PC-3 (cell line): ENCODE measurements at regions not wholly inside any gene's neighbourhood (a gene's known extent, or its start where the extent isn't known, plus 50 kb on each side); places are given as distances from the start of the nearest gene placed in this dataset.

ENCODE experiments used
- ATAC-seq: fragments of 200-7000 bp; cut with Tn5 transposase; 2 replicates; pipeline ENCODE4 v1.9.1; 2020; ENCODE audit warnings: mild to moderate bottlenecking, moderate library complexity
- BruUV-seq: library from RNA; stranded (reverse); fragments of 400-500 nt; replicated peaks from 2 replicates; lab custom pipeline; 2021; lab: Mats Ljungman, UMichigan
- CTCF ChIA-PET: fragments of 300-600 bp; sonication (Branson Sonifier 250); formaldehyde crosslinking; loops from one replicate; lab custom pipeline; 2022; ENCODE audit warnings: antibody characterized with exemption; lab: Charles Lee
- POLR2A ChIA-PET: fragments of 300-600 bp; sonication (Branson Sonifier 250); formaldehyde crosslinking; loops from one replicate; lab custom pipeline; 2022; ENCODE audit warnings: antibody characterized with exemption; ENCODE audit not compliant: unreplicated experiment; lab: Charles Lee
- DNase-seq: peaks from one replicate; pipeline ENCODE4 v3.0.0-alpha.2; 2015
- H2AFZ ChIP-seq: fragments of 300-600 bp; sonication (generic); 2 replicates; pipeline ENCODE4 v1.6.0; 2016; ENCODE audit warnings: antibody characterized with exemption, low read length
- H3F3A ChIP-seq: fragments of 300-600 bp; sonication (generic); one replicate; pipeline ENCODE4 v1.6.0; 2017; ENCODE audit warnings: antibody characterized with exemption, low read length, control low read depth, mild to moderate bottlenecking; ENCODE audit not compliant: unreplicated experiment
- H3K27ac ChIP-seq: fragments of 300-600 bp; sonication (generic); 2 replicates; pipeline ENCODE4 v1.5.1; 2016; ENCODE audit warnings: mild to moderate bottlenecking, low read length
- H3K27me3 ChIP-seq: fragments of 300-600 bp; sonication (generic); 2 replicates; pipeline ENCODE4 v1.6.1; 2016; ENCODE audit warnings: low read length, mixed read lengths
- H3K36me3 ChIP-seq: fragments of 300-600 bp; sonication (generic); 2 replicates; pipeline ENCODE4 v1.6.1; 2016; ENCODE audit warnings: low read depth, mixed run types, low read length, mixed read lengths
- H3K4me1 ChIP-seq: fragments of 300-600 bp; sonication (generic); 2 replicates; pipeline ENCODE4 v1.5.1; 2016; ENCODE audit warnings: low read length; ENCODE audit not compliant: insufficient read depth
- H3K4me2 ChIP-seq: fragments of 300-600 bp; sonication (generic); 2 replicates; pipeline ENCODE4 v1.6.0; 2016; ENCODE audit warnings: low read length
- H3K4me3 ChIP-seq: fragments of 300-600 bp; sonication (generic); 2 replicates; pipeline ENCODE4 v1.5.1; 2016; ENCODE audit warnings: mild to moderate bottlenecking, low read length, mixed read lengths
- H3K79me2 ChIP-seq: fragments of 300-600 bp; sonication (generic); 2 replicates; pipeline ENCODE4 v1.6.1; 2017; ENCODE audit warnings: low read length, mixed read lengths
- H3K9ac ChIP-seq: fragments of 300-600 bp; sonication (generic); 2 replicates; pipeline ENCODE4 v1.6.0; 2016; ENCODE audit warnings: mild to moderate bottlenecking, low read length
- H3K9me2 ChIP-seq: fragments of 300-600 bp; sonication (generic); replicated peaks from 2 replicates; pipeline ENCODE4 v1.6.1; 2016; ENCODE audit warnings: mixed run types, low read length, mixed read lengths
- H3K9me3 ChIP-seq: fragments of 300-600 bp; sonication (generic); 2 replicates; pipeline ENCODE4 v1.6.1; 2016; ENCODE audit warnings: low read length, mixed read lengths
- H4K20me1 ChIP-seq: fragments of 300-600 bp; sonication (generic); 2 replicates; pipeline ENCODE4 v1.6.1; 2016; ENCODE audit warnings: low read length, mixed read lengths
- CTCF ChIP-seq: fragments of 300-600 bp; sonication (generic); conservative IDR thresholded peaks from 2 replicates; pipeline ENCODE4 v1.5.1; 2017; ENCODE audit warnings: antibody characterized with exemption, low read depth, mild to moderate bottlenecking, low read length
- EZH2 ChIP-seq: fragments of 300-600 bp; sonication (generic); IDR thresholded peaks from one replicate; pipeline ENCODE4 v1.6.1; 2017; ENCODE audit warnings: antibody characterized with exemption, mild to moderate bottlenecking, low read length; ENCODE audit not compliant: unreplicated experiment
- EZH2phosphoT487 ChIP-seq: fragments of 300-600 bp; sonication (generic); IDR thresholded peaks from 2 replicates; pipeline ENCODE4 v1.6.1; 2018; ENCODE audit warnings: mild to moderate bottlenecking, antibody characterized with exemption, low read length, borderline replicate concordance
- intact Hi-C: fragments of 100-400 bp; cut with micrococcal nuclease; formaldehyde crosslinking; loops from 2 replicates; pipeline ENCODE4 v1.9.0; 2023

GRCh38 chr14:27318774-27319420 is 721.1 kb upstream of the NOVA1 start:
- no peak overlapping the region for H2AFZ ChIP-seq
- no peak for ATAC-seq
- BruUV-seq = no TSS peak

GRCh38 chr14:27320261-27320660 is 722.4 kb upstream of the NOVA1 start:
- Histone ChIP-seq H3K27me3 (no peaks in the 10 kb centered on the region), H3K9me3 (peaks cover 10% of the 10 kb centered on the region; the same call in 1 of the 2 replicates), H3K79me2 (no peaks in the 10 kb centered on the region), H3K36me3 (no peaks in the 10 kb centered on the region), H4K20me1 (no peaks in the 10 kb centered on the region), H3K4me1 (no peaks in the 10 kb centered on the region), H3K4me3 (no peak overlapping the region), H3K9me2 (no peaks in the 10 kb centered on the region), H2AFZ (no peak overlapping the region), H3F3A (no peaks in the 10 kb centered on the region), H3K27ac (no peak overlapping the region), H3K4me2 (no peak overlapping the region), H3K9ac (no peak overlapping the region)
- no peak for TF ChIP-seq EZH2
- TF ChIP-seq EZH2phosphoT487 = no peak
- TF ChIP-seq CTCF = no peak
- no peak for DNase-seq
- ATAC-seq = no peak
- intact Hi-C loops = no loop called here
- POLR2A ChIA-PET = no interaction called here
- no TSS peak for BruUV-seq
- CTCF ChIA-PET = no interaction called here

More at GRCh38 chr14:27318774-27319420, 721.1 kb upstream of the NOVA1 start:
- H3K4me3 ChIP-seq = no peak overlapping the region
- H3K27me3 ChIP-seq = no peaks in the 10 kb centered on the region
- H3K4me2 ChIP-seq = no peak overlapping the region
- H3K27ac ChIP-seq = no peak overlapping the region
- no peaks in the 10 kb centered on the region for H3K79me2 ChIP-seq
- no peaks in the 10 kb centered on the region for H3K4me1 ChIP-seq
- no peak for DNase-seq
- 0 out of 2 replicates have a peak, but pooled peaks cover 1% of the 10 kb centered on the region for H3K9me3 ChIP-seq
- no peaks in the 10 kb centered on the region for H3K9me2 ChIP-seq
- ChIA-PET POLR2A (no interaction called here), CTCF (no interaction called here)
- no peaks in the 10 kb centered on the region for H3K36me3 ChIP-seq
- H3K9ac ChIP-seq = no peak overlapping the region
- intact Hi-C loops = no loop called here
- no peaks in the 10 kb centered on the region for H3F3A ChIP-seq
- TF ChIP-seq EZH2phosphoT487 (no peak), EZH2 (no peak), CTCF (no peak)
- no peaks in the 10 kb centered on the region for H4K20me1 ChIP-seq

GRCh38 chr14:27327095-27327494 is 729.3 kb upstream of the NOVA1 start:
- Histone ChIP-seq H3F3A (no peaks in the 10 kb centered on the region), H3K27me3 (no peaks in the 10 kb centered on the region), H2AFZ (no peak overlapping the region), H3K27ac (no peak overlapping the region), H3K9me3 (peaks cover 16% of the 10 kb centered on the region; the same call in 1 of the 2 replicates), H3K4me1 (no peaks in the 10 kb centered on the region), H4K20me1 (no peaks in the 10 kb centered on the region), H3K36me3 (no peaks in the 10 kb centered on the region), H3K4me2 (no peak overlapping the region), H3K9me2 (no peaks in the 10 kb centered on the region), H3K79me2 (no peaks in the 10 kb centered on the region), H3K4me3 (no peak overlapping the region), H3K9ac (no peak overlapping the region)
- ChIA-PET POLR2A (interaction anchor here (0.7 kb wide), 1 partner anchor 22 kb away, joined by 3 read pairs; no protein-coding TSS in a partner anchor), CTCF (no interaction called here)
- ATAC-seq (no peak), DNase-seq (no peak)
- no TSS peak for BruUV-seq
- intact Hi-C loops = no loop called here
- TF ChIP-seq EZH2phosphoT487 (no peak), EZH2 (no peak), CTCF (no peak)
